Erythroblast (primary cell): ENCODE measurements at regions not wholly inside any gene's neighbourhood (a gene's known extent, or its start where the extent isn't known, plus 50 kb on each side); places are given as distances from the start of the nearest gene placed in this dataset.

Experiments
- GATA1 ChIP-seq: IDR thresholded peaks from 2 replicates; pipeline ENCODE4 v1.6.1; 2011; ENCODE audit warnings: low read depth, mild to moderate bottlenecking, control low read depth, low read length, moderate library complexity
- POLR2A ChIP-seq: IDR thresholded peaks from 2 replicates; pipeline ENCODE4 v1.6.1; 2011; ENCODE audit warnings: mild to moderate bottlenecking, low read length

DNA sequence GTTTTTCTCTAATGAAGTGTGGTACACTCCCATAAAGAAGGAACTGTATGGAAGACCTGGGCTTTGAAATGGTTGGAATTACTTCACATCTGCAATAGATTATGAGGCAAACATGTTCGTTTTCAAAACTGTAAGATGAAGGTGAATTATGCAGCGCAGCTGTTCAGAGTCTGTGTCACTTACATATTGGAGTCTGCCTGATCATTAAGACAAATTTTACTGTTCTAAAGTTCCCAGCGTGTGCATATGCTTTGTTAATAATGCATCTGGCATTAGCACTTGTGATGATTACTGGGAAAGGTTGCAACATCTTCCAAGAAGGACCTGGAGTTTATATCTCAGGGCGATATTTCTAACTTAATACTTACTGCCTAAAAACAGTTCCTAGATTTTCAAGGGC, 255.2 kb upstream of the ZC3H12C start:
- TF ChIP-seq POLR2A (no peak), GATA1 (no peak)
